SKM-1 (cell line): ENCODE measurements at regions not wholly inside any gene's neighbourhood (a gene's known extent, or its start where the extent isn't known, plus 50 kb on each side); places are given as distances from the start of the nearest gene placed in this dataset.

ENCODE experiments used
- DNase-seq: peaks from one replicate; lab custom pipeline; 2025; ENCODE audit not compliant: unreplicated experiment; lab: John Stamatoyannopoulos, UW

DNA sequence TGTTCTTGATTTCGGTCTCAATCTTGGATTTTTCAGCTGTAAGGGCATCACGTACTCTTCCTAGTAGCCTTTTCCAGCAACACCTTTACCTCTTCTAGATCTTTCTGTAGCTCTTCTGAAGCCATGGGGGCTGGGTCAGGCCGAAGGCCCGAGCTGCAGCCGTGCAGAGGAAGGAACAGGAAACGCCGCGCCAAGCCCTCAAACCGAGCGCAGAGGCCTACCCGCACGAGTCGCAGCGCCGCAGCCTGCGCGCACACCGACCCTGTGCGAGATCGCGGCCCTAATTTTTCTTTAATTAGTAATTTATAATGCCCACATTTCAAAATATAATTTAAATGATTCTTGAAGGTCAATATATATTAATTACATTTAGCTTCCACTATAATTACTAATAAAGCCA lies 483.8 kb downstream of the NUP35 start:
- no peak for DNase-seq

DNA sequence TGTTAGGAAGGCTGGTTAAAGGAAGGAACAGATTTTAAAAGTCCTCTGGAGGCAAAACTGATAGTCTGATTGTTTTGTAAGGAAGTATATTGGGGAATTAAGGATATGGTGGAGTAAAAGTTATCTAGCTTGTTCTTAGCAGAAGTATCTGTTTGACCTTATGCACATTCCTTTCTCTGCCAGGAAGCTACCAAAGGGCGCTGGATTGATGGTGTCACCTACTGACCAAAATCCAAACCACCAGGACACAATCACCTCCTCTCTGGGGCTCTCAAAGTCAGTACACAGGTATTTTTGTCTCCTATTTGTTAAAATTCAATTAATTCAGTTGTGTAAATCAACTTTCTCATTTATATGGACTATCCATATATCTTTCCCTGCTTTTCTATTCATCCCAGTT lies 484.5 kb downstream of the NUP35 start:
- no peak for DNase-seq

DNA sequence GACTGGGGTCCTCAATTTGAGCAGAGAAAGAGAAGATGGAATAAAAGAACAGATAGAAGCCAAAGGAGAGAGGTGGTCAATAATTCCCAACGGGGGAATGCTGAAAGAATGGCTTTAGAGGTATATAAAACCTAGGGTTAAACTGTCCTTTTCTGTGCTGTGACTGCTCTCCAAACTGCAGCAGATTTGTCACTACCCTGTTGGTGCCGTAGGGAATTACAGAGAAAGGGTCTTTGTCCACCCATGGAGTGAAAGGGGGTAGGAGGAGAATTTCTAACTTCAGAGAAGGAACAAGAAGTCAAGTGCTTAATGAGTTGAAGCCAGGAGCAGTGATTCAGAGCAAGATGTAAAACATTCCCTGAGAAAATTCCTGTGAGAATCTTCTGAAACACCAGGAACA lies 486.5 kb downstream of the NUP35 start:
- DNase-seq: no peak

GRCh38 chr2:183614799-183615435 lies 490.7 kb downstream of the NUP35 start:
- DNase-seq: no peak

GRCh38 chr2:183623227-183623626 lies 499.0 kb downstream of the NUP35 start:
- no peak for DNase-seq

DNA sequence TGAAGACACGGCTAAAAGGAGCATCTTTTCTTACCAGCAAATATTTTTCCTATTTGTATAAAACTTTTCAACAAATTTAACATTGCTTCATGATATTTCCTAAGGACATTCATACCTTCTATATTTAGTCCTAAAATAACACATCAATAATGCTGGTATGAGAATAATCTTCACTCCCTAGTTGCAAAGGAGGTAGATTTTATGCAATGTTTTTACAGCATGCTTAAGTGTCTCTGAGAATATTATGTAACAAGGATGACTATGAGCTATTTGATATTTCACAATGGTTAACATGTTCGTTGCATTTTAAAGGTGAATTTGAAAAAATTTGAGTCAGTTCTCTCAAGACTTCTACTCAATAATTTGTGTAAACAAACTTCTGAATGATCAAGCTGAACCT lies 506.7 kb downstream of the NUP35 start:
- no peak for DNase-seq

DNA sequence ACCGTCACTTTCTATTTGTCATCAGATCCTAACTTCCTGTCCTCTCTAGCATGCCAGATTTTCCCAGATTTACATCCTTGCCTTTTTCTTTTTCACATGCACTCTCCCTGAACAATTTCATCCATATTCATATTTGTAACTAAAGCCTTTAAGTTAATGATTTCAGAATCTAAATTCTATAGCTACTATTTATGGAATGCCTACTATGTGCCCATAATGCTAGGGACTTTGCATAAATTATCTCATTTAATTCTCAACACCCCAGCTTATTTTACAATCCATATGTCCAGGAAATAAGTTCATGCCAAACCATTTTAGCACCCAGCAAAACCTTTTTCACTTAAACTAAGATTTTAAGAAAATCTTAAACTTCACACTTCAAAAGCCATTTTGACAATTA lies 531.9 kb downstream of the NUP35 start:
- no peak for DNase-seq

DNA sequence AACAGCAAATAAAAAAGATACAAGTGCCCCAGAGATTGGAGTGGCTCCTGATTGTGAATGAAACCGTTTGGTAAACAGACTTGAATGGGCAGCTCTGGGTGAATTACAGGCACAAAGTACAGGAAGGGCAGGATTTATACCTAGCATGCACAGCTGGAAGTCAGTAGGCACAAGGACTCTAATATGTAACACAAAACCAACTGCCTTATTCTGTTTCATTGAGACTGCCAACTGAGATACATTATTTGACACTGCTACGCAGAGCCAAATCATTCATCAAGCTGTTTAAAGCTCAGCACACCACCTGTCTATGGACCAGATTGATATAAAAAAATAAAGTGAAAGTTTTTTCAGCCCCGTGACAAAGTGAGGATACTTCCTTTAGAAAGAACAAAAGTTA lies 541.2 kb downstream of the NUP35 start:
- DNase-seq: no peak

DNA sequence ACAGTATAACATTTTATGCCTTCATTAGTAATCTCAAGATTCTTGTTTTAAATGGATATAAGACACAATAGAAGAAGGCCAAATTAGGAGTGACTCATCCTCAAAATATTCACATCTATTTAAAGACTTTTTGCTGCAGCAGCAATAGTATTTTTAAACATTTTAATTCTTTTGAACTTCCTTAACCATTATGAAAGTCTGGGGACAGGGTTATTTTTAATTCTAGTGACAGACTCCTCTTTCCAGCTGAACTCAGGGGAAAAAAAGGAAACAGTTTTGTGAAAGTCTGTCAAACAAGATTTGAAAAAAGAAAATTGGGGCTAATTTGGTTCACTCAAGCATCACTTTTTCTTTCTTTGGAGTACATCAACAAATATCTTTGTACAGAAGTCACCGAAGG lies 541.8 kb downstream of the NUP35 start:
- DNase-seq: no peak

GRCh38 chr2:183671233-183671632 lies 547.0 kb downstream of the NUP35 start:
- DNase-seq: no peak

GRCh38 chr2:183678908-183679307 lies 554.7 kb downstream of the NUP35 start:
- DNase-seq: no peak

DNA sequence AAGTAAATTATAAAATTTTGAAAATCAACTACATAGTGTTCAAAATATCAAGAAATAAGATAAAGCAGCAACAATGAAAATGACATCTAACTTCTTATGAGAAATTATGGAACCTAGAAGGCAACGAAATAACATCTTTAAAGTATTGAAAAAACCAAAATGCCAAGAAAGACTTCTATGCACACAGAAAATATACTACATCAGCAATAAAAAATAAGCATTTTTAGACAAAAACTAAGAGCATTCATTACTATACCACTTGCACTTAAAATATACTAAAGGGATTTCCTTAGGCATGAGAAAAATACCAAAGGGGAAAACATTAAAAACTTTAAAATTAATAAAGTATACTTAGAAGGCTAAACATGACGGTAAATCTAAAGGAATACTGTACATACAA lies 556.3 kb downstream of the NUP35 start:
- DNase-seq: no peak

DNA sequence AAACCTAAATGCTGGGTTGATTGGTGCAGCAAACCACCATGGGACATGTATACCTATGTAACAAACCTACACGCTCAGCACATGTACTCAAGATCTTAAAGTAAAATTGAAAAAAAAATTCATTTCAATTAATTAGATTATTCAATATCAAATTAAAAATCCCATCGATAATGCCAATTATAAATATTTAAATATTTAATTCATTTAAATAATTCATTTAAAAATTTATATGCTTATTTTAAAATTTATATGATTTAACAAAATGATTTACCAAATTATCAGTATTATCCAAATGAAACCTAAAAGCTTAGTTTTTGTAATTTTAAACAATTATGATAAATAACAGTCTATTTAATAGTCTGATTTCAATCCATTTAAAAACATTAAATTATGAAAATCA lies 560.4 kb downstream of the NUP35 start:
- no peak for DNase-seq

GRCh38 chr2:183696028-183696427 lies 571.8 kb downstream of the NUP35 start:
- no peak for DNase-seq

DNA sequence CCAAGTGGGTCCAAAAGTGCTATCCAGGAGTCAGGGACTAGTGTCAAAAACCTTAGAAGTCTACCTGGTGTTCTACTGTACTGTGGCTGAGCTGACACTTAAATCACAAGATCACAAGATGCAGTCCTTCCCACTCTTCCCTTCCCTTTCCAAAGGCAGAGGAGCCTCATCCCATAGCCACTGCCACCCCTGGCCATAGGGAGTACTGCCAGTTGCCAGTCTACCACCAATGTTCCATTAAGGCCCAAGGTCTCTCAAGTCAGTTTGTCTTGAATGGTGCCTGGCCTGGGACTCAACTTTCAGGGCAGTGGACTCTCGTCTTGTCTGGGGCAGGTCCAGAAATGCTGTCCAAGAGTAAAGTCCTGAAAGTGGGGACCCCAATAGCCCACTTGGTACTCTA lies 585.6 kb downstream of the NUP35 start:
- no peak for DNase-seq

GRCh38 chr2:183718246-183718645 lies 594.0 kb downstream of the NUP35 start:
- DNase-seq: no peak

GRCh38 chr2:183723278-183723677 lies 599.0 kb downstream of the NUP35 start:
- DNase-seq: no peak

DNA sequence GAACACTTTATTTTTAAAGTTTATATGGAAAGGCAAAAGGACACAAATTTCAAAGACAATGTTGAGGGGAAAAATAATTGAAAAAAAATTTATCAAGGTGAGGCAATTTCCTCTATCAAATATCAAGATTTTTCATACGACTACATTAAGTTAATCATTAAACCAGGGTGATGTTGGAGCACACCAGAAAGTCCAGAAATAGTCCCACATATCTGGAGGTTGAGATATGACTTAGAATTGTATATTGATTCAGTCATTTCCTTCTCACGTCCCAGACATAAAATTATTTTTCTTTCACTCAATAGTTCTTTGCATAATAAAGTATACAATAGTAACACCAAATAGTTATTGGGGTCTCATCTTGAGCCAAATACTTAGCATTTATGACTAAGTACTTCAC lies 605.1 kb downstream of the NUP35 start:
- DNase-seq: no peak

DNA sequence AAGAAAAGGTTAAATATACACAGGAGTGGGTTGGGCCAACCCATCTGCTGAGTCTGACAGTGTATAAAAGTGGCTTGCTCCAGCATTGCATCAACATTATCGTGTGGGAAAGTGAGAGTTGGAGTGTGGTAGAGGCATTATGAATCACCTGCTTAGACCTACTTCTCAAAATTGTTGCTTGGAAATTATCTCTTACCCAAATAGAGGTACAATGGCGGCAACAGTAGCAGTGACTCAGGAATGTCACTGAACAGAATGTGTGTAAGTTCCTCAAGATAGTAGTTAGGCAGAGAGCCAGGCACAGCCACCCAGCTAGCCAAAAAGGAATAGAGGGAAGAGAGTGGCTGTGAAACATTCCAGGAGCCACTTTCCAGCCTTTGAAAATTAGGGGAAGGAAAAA lies 616.0 kb downstream of the NUP35 start:
- no peak for DNase-seq

DNA sequence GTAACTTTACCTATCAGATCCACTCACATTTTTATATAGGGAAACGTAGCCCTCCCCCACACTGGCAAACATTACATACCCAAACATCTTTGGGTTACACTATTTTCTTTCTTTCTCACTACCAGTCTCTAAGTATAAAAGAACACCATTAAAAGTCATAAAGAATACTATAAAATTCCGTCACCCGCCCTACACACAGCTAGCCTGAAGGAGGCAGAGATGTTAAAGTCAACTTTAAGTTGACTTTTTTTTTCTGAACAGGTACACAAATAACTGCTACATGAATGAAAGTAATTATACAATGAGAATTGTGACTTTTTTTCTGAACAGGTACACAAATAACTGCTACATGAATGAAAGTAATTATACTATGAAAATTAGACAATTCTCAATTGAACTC lies 628.3 kb downstream of the NUP35 start:
- DNase-seq: no peak

DNA sequence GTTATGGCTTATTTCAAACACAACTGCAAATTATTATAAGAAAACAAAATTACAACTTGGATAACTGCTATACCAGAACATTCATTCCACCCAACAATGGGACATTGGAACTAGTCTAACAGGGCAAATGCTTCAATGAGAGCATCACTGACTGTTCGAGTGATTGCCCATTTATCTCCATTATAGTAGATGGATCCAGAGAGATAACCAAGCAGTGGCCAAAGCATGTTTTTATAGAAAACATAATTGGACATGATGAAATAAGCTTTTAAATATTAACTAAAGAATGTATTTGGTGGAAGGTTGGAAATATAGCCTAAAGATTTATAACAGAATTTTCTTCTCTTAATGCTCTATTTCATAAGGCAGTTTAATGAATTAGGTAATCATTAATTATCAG lies 634.8 kb downstream of the NUP35 start:
- no peak for DNase-seq

DNA sequence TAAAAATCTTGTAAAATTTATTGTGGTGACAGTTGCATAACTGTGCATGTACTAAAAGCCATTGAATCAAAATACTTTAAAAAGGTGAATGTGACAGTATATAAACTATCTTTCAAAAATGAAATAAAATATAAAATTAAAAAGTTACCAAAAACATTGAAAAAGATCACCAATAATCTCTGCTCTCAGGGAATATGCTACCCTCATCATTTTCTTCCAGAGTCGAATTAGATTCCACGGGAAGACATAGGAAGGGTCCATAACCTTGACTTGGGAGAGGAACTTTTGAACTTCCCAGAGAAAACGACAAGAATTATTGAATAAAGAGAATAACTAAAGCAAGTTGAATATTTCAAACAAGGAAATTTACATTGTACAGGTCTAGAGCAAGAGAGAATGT lies 649.5 kb downstream of the NUP35 start:
- DNase-seq: no peak

DNA sequence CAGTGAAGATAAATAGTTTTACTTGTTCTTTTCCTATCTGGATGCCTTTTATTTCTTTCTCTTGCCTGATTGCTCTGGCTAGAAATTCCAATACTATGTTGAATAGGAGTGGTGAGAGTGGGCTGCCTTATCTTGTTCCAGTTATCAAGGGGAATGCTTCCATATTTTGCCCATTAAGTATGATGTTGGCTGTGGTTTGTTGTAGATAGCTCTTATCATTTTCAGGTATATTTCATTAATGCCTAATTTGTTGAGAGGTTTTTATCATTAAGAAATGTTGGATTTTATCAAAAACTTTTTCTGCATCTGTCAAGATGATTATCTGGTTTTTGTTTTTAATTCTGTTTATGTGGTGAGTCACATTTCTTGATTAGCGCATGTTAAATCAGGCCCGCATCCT lies 655.8 kb downstream of the NUP35 start:
- no peak for DNase-seq

DNA sequence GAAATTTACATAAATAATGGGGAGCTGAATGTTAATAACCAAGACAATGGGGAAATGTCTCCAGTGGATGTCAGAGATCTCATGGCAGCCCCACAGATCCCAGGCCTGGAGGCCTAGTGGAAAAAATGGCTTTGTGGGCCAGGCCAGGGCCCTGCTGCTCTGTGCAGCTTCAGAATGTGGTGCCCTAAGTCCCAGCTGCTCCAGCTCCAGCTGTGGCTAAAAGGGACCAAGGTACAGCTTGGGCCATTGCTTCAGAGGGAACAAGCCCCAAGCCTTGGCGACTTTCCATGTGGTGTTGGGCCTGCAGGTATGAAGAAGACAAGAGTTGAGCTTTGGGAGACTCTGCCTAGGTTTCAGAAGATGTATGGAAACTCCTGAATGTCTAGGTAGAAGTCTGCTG lies 658.2 kb downstream of the NUP35 start:
- DNase-seq: no peak
